DOHH2 (cell line): ENCODE measurements at regions not wholly inside any gene's neighbourhood (a gene's known extent, or its start where the extent isn't known, plus 50 kb on each side); places are given as distances from the start of the nearest gene placed in this dataset.

Experiments used
- CTCF ChIP-seq: fragments of 200-600 bp; sonication (generic); IDR thresholded peaks from one replicate; pipeline ENCODE4 v1.5.1; 2014; ENCODE audit warnings: antibody characterized with exemption, mild to moderate bottlenecking, low read depth, low read length; ENCODE audit not compliant: poor library complexity, severe bottlenecking
- EZH2phosphoT487 ChIP-seq: fragments of 200-600 bp; sonication (generic); IDR thresholded peaks from 2 replicates; pipeline ENCODE4 v1.6.1; 2017; ENCODE audit warnings: borderline replicate concordance, mild to moderate bottlenecking, antibody characterized with exemption, low read length, moderate library complexity, mixed read lengths

- TF ChIP-seq CTCF (no peak), EZH2phosphoT487 (no peak)
Observed at GRCh38 chr10:31132681-31133244, 101.1 kb upstream of the ZNF438 start.
